ENCODE measurements at regions not wholly inside any gene's neighbourhood (a gene's known extent, or its start where the extent isn't known, plus 50 kb on each side); places are given as distances from the start of the nearest gene placed in this dataset.
"Not testable (repeated sequence)": the region's sequence is repeated elsewhere in the genome, so short reads cannot be mapped to it uniquely, and the experiment has no call there.

- DNase-seq (ENCODE audit: low read depth), result no peak
Measured at GRCh38 chr7:131637859-131638258, 81.4 kb upstream of the PODXL start.

DNA sequence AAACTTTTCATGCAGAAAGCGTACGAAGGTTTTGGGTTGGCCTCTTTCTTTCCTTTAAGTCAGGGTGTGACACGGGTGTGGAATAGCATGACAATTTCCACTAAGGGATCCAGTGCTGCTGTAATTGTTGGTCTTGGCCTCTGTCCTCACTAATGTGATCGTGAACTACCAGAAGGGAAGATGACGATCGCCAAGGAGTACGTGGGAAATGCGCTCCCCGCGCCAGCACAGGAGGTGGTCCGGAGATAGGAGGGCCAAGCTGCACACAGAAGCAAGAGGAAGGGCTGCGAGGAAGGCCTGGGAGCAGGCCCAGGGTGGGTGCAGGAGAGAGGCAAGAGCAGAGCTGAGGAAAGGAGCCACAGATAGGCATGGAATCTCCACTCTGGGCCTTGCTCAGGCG, 79.7 kb upstream of the PODXL start:
- DNase-seq (ENCODE audit: low read depth), result no peak

GRCh38 chr7:131634197-131634596, 77.8 kb upstream of the PODXL start:
- DNase-seq (ENCODE audit: low read depth), result not testable (repeated sequence)

- no peak for DNase-seq (ENCODE audit: low read depth)
Measured at GRCh38 chr7:131633342-131633843, 77.0 kb upstream of the PODXL start.

DNA sequence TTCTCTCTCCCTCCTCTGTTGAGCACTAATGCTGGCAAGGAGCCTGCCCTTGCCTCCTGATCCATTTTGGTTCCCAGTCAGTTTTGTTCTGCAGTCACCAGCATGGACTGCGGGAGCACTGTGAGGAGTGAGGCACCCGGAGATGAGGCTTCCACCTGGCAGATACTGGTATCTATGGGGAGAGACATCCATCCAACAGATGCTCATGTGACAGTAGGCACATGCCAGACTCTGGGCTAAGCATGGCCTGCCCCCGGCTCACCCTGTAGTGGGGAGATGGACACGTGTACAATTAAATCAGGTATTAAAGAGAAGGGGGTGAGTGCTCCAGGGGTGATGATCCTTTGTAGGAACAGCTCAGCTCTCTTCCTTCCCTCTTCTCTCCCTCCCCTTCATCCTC, 74.0 kb upstream of the PODXL start:
- DNase-seq (ENCODE audit: low read depth), result no peak

DNA sequence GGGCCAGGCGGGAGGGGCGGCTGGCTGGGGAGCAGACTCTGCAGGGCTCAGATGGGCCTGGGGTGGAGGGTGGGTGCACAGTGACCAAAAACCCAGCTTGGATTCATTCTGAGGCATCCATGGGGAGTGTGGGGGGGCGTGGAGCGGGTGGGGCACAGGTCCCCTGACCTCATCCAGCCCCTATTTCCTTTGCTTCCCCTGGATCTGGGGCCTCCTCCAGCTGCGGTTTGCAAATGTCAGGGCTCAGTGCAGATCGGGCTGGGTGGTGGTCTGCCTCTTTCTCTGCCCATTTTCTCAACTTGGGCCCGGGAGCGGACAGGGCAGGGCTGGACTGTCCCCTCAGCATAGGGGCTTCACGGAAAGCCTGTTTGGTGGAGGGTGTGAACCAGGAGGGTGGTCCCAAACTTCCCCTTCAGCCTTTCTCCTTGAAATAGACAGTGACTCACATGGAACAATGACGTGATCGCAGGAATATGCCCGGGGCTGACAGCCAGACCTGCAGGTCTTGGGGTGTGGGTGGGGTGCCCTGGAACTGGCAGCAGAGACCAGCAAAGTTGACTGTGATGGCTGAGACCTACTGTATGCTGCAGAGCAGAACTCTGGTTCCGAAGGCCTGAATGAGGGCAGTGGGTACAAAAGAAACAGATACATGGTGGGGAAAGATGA, 72.9 kb upstream of the PODXL start:
- no peak for DNase-seq (ENCODE audit: low read depth)

DNA sequence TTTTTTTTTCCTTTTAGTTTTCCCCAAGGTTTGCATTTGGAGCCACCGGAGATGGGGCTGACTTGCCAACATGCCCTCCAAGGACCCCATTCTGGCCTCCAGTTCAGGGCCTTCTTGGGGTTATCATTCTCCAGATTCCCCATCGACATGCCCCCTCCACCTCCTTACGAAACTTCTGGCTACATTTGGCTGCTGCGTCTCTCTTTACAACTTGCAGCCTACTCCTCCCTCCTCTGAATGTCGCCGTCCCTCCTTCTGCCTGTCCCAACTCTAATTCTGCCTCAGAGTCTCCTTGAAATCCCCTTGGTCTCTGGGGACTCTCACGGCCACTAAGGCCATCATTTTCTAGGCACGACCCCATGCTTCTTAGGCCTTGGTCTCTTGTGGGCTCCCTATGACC, 72.2 kb upstream of the PODXL start:
- no peak for DNase-seq (ENCODE audit: low read depth)

- no peak for DNase-seq (ENCODE audit: low read depth)
Measured at GRCh38 chr7:131627735-131628190, 71.3 kb upstream of the PODXL start.

DNA sequence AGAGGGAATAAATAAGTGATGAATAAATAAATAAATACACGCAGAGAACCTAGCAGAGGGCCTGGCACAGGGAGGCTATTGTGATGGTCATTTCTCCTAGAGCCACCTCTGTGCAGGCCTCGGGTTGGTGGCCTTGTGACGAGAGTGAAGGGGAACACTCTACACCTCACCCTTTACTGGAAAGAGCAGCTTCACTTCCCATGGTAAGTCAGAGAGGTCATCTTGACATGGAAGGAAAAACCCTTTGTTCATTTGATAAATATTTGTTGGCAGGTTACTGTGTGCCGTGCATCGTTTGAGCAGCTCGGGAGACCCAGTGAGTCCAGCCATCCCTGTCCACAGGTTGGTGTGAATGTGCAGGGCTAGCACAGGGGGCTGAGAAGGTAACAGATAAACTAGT, 70.2 kb upstream of the PODXL start:
- DNase-seq (ENCODE audit: low read depth), result no peak

DNA sequence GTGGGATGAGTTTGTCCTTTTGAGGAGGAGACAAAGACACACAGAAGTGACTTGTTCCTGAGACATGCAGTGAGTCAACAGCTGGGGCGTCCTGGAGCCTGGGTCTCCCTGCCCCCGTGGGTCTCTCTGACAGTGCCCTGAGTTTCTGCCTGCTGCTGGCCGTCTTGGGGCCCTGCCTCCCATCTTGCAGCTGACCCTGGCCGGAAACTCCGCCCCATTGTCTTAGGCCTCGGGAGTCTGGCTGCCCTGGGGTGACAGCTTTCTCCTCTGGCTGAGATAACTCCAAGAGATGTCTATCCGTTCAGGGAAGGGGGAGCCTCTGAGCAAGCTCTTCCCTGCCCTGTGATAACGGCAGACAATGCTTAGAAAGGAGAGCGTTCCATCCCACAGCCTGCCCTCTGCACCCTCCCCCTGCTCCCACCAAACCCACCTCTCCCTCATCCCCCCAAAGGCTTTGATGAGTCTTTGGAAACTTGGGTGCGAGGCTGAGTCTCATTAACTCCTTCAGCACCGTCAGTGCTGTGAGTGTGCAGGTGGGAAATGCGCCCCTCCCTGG, 69.5 kb upstream of the PODXL start:
- no peak for DNase-seq (ENCODE audit: low read depth)

DNA sequence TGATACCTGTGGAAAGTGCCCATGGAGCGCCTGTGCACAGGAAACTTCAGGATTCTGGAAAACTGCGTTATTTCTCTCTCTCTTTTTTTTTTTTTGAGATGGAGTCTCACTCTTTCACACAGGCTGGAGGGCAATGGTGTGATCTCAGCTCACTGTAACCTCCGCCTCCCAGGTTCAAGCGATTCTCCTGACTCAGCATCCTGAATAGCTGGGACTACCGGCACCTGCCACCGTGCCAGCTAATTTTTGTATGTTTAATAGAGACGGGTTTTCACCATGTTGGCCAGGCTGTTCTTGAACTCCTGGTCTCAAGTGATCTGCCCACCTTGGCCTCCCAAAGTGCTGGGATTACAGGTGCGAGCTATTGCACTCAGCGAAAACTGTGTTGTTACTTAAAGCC, 68.9 kb upstream of the PODXL start:
- DNase-seq (ENCODE audit: low read depth), result not testable (repeated sequence)

GRCh38 chr7:131624536-131624935, 68.1 kb upstream of the PODXL start:
- no peak for DNase-seq (ENCODE audit: low read depth)

- no peak for DNase-seq (ENCODE audit: low read depth)
Measured at GRCh38 chr7:131623154-131623553, 66.7 kb upstream of the PODXL start.

GRCh38 chr7:131621652-131622051, 65.2 kb upstream of the PODXL start:
- DNase-seq (ENCODE audit: low read depth), result no peak

DNA sequence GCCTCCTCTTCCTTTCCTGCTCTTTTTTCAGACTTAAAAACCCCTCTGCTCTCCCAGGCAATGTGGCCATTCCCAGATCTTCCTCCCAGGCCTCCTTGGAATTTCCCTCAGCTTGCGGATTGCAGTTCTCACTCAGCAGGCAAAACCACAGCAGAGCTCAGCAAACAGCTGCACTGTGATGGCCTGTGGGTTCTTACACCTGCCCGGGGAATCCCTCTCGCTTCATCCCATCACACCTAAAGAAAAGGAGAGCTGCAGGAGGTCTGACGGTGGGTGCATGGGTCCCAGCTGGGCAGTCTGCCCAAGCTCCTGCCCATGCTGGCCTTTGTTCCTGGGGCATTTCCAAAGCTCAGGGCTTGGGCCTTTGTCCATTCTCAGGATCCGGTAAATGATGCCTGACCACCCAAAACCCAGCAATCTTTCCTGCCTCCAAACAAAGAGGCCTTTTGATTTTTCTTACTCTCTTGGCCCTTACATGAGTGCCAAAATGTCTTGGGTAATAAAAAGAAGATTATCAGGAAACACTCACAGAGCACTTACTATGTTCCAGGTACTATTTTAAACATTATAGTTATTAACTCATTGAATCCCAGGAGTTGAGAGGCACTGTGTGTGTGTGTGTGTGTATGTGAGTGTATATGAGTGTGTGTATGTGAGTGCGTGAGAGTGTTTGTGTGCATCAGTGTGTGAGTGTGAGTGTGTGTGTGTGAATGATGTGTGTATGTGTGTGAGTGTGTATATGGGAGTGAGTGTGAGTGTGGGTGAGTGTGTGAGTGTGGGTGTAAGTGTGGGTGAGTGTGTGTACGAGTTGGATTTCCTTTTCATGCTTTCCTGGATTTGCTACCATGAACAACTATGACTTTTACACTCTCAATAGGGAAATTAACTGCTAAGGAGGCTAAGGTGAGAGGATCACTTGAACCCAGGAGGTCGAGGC, 64.5 kb upstream of the PODXL start:
- no peak for DNase-seq (ENCODE audit: low read depth)

DNA sequence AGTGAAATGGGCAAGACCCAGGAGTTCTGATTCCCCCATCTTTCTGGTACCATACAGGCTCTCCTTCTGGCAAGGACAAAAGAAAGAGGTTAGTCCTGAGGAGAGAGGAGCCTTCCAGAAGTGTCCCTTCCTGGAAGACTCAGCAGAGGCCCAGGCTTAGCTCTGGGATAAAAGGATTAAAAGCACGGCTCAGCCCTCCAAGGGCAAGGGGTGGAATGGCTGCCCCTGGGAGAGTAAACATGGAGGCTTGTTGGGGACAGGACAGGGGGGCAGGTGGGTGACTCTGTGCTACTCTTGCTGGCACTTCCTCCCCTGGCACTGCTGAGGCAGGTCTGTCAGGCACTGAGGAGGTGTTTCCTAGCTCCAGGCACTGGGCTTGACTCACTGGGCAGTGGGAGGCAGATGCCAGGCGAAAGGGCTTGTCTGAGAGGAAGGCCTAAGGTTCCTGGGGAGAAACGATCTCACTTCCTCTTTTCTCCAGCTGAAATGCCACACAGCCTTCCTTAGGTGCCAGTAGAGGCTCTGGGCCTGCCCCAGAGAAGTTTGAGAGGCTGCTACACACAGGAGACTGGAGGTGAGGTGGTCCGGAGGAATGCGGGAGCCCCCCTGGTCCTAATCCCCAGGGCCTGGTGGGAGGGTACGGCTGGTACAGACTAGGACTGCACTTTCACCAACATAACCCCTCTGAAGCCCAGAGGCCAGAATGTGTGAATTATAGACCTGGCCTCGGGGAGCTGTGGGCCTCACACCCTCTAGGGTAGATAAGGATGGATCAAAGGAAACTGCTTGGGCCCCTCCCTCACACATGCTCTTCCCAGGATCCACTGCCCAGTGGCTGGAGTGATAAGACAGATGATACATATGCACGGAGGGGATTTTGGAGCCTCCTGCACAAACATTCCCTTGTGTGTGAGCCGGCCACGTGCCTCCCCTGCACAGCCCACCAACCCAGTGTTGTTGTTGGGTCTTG, 63.2 kb upstream of the PODXL start:
- no peak for DNase-seq (ENCODE audit: low read depth)

GRCh38 chr7:131618391-131618790, 62.0 kb upstream of the PODXL start:
- DNase-seq (ENCODE audit: low read depth), result no peak

DNA sequence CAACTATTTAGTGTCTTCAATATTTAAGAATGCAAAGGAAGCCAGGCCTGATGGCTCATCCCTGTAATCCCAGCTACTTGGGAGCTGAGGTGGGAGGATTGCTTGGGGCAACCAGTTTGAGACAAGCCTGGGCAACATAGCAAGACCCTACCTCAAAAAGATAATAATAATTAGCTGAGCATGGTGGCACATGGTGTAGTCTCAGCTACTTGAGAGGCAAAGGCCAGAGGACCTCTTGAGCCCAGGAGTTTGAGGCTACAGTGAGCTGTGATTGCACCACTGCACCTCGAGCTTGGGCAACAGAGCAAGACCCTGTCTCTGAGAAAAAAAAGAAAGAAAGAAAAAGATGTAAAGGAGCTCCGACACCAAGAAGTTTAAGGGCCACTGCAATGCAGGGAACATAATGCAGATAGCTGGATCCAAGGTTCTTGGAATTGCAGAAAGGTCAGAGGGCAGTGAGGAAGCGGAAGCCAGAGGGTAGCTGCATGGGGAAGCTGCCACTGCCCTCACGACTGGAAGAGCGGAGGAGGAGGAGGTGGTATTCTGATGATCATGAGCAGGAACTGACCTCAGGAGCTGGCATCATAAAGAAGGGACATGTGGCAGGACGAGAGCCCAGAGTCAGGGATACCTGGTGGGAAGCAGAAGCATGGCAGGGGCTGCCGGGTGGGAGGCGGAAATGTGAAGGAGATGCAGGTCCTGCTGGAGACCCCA, 60.2 kb upstream of the PODXL start:
- no peak for DNase-seq (ENCODE audit: low read depth)

DNA sequence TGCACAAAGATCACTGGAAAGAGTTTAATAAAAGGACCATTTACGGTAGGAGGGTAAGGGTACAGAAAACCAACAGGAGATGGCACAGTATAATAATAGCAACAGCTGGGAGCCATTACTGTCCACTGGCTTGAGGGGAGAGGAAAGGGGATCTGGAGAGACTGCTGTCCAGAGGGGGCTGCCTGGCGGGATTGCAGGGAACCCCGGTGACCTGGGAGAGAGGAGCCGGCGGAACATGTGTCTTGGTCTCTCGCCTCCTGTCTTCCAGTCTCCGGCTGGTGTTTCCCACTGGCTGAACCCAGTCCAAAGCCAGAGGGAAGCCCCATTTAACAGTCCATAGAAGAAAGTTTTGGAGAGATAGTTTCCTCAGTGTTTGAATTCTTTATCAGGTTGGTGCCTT, 57.5 kb upstream of the PODXL start:
- no peak for DNase-seq (ENCODE audit: low read depth)

DNA sequence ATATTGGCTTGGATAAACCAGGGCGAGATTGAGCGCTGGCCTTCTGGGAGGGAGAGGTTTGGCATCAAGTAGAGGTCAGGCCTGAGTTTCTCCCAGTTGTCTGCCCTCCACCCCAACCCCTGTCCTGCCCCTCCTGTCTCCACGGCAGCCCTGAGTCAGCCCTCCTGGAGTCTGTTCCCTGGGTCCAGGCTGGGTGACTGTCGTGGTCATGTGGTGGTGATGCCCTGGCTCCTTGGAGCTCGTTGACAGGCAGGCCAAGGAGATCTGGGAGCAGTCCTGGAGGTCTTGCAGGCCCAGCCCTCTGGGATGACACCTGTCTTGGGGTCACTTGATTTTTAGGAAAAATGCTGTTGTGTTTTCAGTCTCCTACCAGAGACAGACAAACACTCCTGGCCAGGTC, 53.6 kb upstream of the PODXL start:
- DNase-seq (ENCODE audit: low read depth), result no peak

- no peak for DNase-seq (ENCODE audit: low read depth)
Measured at GRCh38 chr7:131608116-131608500, 51.7 kb upstream of the PODXL start.
